ENCODE measurements at regions not wholly inside any gene's neighbourhood (a gene's known extent, or its start where the extent isn't known, plus 50 kb on each side); places are given as distances from the start of the nearest gene placed in this dataset.
A peak's percentile ranks its signal among the peaks of the same experiment; 100 is the strongest.

DNA sequence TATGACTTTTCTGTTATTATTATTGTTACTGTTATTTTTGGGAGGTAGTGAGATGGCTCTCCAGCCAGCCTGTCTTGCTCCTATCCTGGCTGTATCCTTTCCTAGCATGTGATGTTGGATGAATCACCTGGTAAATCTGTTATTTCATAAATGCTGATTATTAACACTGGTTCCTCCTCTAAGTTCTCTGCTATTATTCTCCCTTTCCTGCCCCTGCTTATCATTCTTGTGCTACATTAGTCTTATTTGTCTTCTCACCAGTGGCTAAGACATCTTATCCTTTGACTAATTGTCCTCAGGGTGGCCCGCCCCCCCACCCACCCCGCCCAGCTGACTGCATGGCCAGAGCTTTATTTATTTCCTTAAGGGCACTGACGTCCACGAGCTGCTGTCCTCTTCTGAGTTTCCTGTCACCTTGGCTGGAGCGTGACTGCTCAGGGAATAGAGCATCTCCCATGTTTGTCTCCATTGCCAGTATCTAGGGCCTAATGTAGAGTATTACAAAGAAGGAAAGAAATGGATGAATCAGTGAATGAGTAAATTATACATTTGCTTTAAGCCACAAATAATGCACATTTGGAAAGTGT, 110.1 kb upstream of the KLF6 start:
- DNase-seq (no peak), ATAC-seq (no peak)
- Histone ChIP-seq H3K9me3 (ENCODE audit: control insufficient read depth in 2 of 3, low read length in 3 of 3) (no peaks in the 10 kb centered on the region), H3K27me3 (ENCODE audit: control insufficient read depth in 2 of 2, insufficient read depth in 2 of 2, low read length in 2 of 2) (no peaks in the 10 kb centered on the region), H3K4me1 (ENCODE audit: control insufficient read depth in 2 of 2, insufficient read depth in 2 of 2, low read length in 2 of 2) (peaks cover 0 to 34% of the 10 kb centered on the region in 2 donors), H3K4me3 (ENCODE audit: low read length) (no peak overlapping the region), H3K27ac (ENCODE audit: low read depth, low read length) (no peak overlapping the region), H3K36me3 (ENCODE audit: control insufficient read depth in 2 of 3, insufficient read depth in 3 of 3, low read length in 3 of 3) (no peaks in the 10 kb centered on the region)
- H3K4me1 Mint-ChIP-seq = peaks cover 4 to 33% (median 12%) of the 10 kb centered on the region in 7 donors
- peaks cover 0 to 2% (median 0%) of the 10 kb centered on the region in 5 donors for H3K36me3 Mint-ChIP-seq
- intact Hi-C loops (cut with micrococcal nuclease) = no loop called here
- H3K9me3 Mint-ChIP-seq = no peaks in the 10 kb centered on the region
- CTCF ChIA-PET = no interaction called here
- no peak overlapping the region for H3K4me3 Mint-ChIP-seq
- H3K27me3 Mint-ChIP-seq = no peaks in the 10 kb centered on the region
- POLR2A ChIA-PET = interaction anchor here (1.1 kb wide), 1 partner anchor 52 kb away, joined by 3 read pairs; no protein-coding TSS in a partner anchor
- no peak overlapping the region for H3K27ac Mint-ChIP-seq

GRCh38 chr10:3893901-3894563, 109.0 kb upstream of the KLF6 start:
- POLR2A ChIA-PET = no interaction called here

DNA sequence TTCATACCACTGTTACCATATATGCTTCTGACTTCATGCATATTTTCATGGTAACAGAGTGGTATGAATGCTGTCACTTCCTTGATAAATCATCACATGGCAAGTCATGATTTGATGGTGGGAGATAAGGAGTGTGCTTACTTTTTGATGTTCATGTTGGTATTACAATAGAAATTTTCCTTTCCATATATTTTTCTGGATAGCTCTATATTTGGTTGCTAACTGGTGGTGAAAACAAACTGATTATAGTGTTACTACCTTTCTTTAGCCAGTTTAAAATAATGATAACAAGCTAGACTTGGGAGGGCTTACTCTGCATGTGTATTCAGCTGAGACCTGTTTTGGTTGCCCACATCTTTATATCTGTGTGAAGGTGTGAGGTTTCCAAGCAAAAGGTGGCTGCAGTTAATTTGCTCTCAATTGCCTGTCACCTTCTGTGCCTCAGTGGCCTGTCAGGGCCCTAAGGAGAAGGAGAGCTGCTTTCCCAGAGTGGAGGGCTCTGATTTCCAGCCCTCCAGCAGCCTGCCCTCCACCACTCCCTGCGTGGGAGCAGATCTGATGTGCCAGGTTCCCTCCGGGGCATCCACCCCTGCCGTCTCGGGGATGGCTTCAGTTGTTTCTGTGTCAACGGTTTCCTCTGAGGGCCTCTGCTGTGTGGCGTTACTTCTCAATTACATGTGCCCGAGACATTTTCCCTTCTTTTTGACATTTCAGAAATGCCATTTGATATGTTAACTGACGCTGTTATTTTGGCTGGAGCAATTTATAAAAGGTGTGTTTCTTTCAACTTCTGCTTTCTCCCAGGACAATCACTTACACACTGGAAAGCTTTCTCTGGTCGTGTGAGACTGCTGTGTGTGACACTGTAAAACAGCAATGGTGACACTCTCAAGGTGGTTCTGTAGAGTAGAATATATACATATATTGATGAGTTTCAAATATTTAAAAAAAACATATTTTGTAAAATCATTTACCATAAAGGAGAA, 107.7 kb upstream of the KLF6 start:
- Mint-ChIP-seq H3K4me1 (peaks cover 4 to 36% (median 12%) of the 10 kb centered on the region in 7 donors), H3K36me3 (no peaks in the 10 kb centered on the region), H3K9me3 (no peaks in the 10 kb centered on the region), H3K27ac (peak overlapping the region in 6 of 9 donors; percentile 12 to 72 (median 40)), H3K27me3 (no peaks in the 10 kb centered on the region), H3K4me3 (peak overlapping the region in 1 of 10 donors; percentile 56)
- intact Hi-C loops (cut with micrococcal nuclease) = loop anchor here in 1 of 2 donors (5.0 kb wide), 3 partner anchors 40 to 80 kb away; no protein-coding TSS in a partner anchor
- no peak for DNase-seq
- no peaks in the 10 kb centered on the region for H3K27me3 ChIP-seq (ENCODE audit: control insufficient read depth in 2 of 2, insufficient read depth in 2 of 2, low read length in 2 of 2)
- peak; percentile 75 for ATAC-seq
- no peak overlapping the region for H3K4me3 ChIP-seq (ENCODE audit: low read length)
- ChIA-PET POLR2A (no interaction called here), CTCF (interaction anchor here (0.6 kb wide), 1 partner anchor 497 kb away, joined by 3 read pairs; no protein-coding TSS in a partner anchor)
- H3K36me3 ChIP-seq (ENCODE audit: control insufficient read depth in 2 of 3, insufficient read depth in 3 of 3, low read length in 3 of 3) = no peaks in the 10 kb centered on the region
- H3K4me1 ChIP-seq (ENCODE audit: control insufficient read depth in 2 of 2, insufficient read depth in 2 of 2, low read length in 2 of 2) = peaks cover 0 to 40% of the 10 kb centered on the region in 2 donors
- H3K9me3 ChIP-seq (ENCODE audit: control insufficient read depth in 2 of 3, low read length in 3 of 3) = no peaks in the 10 kb centered on the region
- no peak overlapping the region for H3K27ac ChIP-seq (ENCODE audit: low read depth, low read length)

More at GRCh38 chr10:3893901-3894563, 109.0 kb upstream of the KLF6 start:
- Mint-ChIP-seq H3K36me3 (no peaks in the 10 kb centered on the region), H3K4me3 (no peak overlapping the region), H3K27me3 (no peaks in the 10 kb centered on the region), H3K9me3 (no peaks in the 10 kb centered on the region), H3K27ac (peak overlapping the region in 1 of 9 donors; percentile 76), H3K4me1 (peaks cover 4 to 32% (median 12%) of the 10 kb centered on the region in 7 donors)
- intact Hi-C loops (cut with micrococcal nuclease) = loop anchor here in 1 of 2 donors (5.0 kb wide), 3 partner anchors 38 to 82 kb away; no protein-coding TSS in a partner anchor
- H3K9me3 ChIP-seq (ENCODE audit: control insufficient read depth in 2 of 3, low read length in 3 of 3) = no peaks in the 10 kb centered on the region
- no peaks in the 10 kb centered on the region for H3K36me3 ChIP-seq (ENCODE audit: control insufficient read depth in 2 of 3, insufficient read depth in 3 of 3, low read length in 3 of 3)
- H3K27ac ChIP-seq (ENCODE audit: low read depth, low read length) = no peak overlapping the region
- H3K27me3 ChIP-seq (ENCODE audit: control insufficient read depth in 2 of 2, insufficient read depth in 2 of 2, low read length in 2 of 2) = no peaks in the 10 kb centered on the region
- peaks cover 0 to 34% of the 10 kb centered on the region in 2 donors for H3K4me1 ChIP-seq (ENCODE audit: control insufficient read depth in 2 of 2, insufficient read depth in 2 of 2, low read length in 2 of 2)
- ATAC-seq (no peak), DNase-seq (no peak)
- H3K4me3 ChIP-seq (ENCODE audit: low read length) = no peak overlapping the region
- CTCF ChIA-PET = no interaction called here

GRCh38 chr10:3891396-3891795, 106.4 kb upstream of the KLF6 start:
- peaks cover 4 to 49% (median 12%) of the 10 kb centered on the region in 7 donors for H3K4me1 Mint-ChIP-seq
- DNase-seq = no peak
- no peak for ATAC-seq
- no peaks in the 10 kb centered on the region for H3K27me3 Mint-ChIP-seq
- no peaks in the 10 kb centered on the region for H3K36me3 Mint-ChIP-seq
- ChIA-PET POLR2A (interaction anchor here (0.8 kb wide), 1 partner anchor 19 kb away, joined by 3 read pairs; no protein-coding TSS in a partner anchor), CTCF (no interaction called here)
- no peaks in the 10 kb centered on the region for H3K36me3 ChIP-seq (ENCODE audit: control insufficient read depth in 2 of 3, insufficient read depth in 3 of 3, low read length in 3 of 3)
- no peaks in the 10 kb centered on the region for H3K9me3 ChIP-seq (ENCODE audit: control insufficient read depth in 2 of 3, low read length in 3 of 3)
- H3K27me3 ChIP-seq (ENCODE audit: control insufficient read depth in 2 of 2, insufficient read depth in 2 of 2, low read length in 2 of 2) = no peaks in the 10 kb centered on the region
- peak overlapping the region in 1 of 9 donors; percentile 21 for H3K27ac Mint-ChIP-seq
- no peak overlapping the region for H3K4me3 ChIP-seq (ENCODE audit: low read length)
- H3K27ac ChIP-seq (ENCODE audit: low read depth, low read length) = no peak overlapping the region
- no peaks in the 10 kb centered on the region for H3K9me3 Mint-ChIP-seq
- H3K4me3 Mint-ChIP-seq = no peak overlapping the region
- intact Hi-C loops (cut with micrococcal nuclease) = loop anchor here in 1 of 2 donors (5.0 kb wide), 3 partner anchors 41 to 79 kb away; no protein-coding TSS in a partner anchor
- peaks cover 0 to 49% of the 10 kb centered on the region in 2 donors for H3K4me1 ChIP-seq (ENCODE audit: control insufficient read depth in 2 of 2, insufficient read depth in 2 of 2, low read length in 2 of 2)

DNA sequence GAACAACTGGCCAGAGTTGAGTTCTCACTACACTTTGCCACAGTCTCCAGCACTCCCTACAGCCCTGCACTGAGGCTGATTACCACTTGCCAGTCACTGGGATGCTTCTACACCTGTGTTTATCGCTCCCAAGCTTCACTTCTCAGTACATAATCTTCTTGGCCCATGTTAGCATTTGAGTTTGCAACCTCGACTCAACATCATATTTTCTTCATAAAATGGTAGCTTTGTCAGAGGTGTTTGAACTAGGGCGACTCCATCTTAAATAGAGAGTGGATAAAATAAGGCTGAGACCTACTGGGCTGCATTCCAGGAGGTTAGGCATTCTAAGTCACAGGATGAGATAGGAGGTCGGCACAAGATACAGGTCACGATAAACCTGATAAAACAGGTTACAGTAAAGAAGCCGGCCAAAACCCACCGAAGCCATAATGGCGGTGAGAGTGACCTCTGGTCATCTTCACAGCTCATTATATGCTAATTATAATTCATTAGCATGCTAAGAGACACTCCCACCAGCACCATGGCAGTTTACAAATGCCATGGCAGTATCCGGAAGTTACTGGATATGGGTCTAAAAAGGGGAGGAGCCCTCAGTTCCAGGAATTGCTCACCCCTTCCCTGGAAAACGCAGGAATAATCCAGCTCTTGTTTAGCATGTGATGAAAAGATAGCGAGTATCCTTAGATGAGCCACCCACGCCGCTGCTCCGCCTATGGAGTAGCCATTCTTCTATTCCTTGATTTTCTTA, 105.8 kb upstream of the KLF6 start:
- no peak for DNase-seq
- no peak overlapping the region for H3K4me3 Mint-ChIP-seq
- H3K4me1 Mint-ChIP-seq = peaks cover 4 to 50% (median 12%) of the 10 kb centered on the region in 7 donors
- H3K27ac ChIP-seq (ENCODE audit: low read depth, low read length) = no peak overlapping the region
- H3K36me3 Mint-ChIP-seq = no peaks in the 10 kb centered on the region
- H3K27ac Mint-ChIP-seq = peak overlapping the region in 1 of 9 donors; percentile 65
- peaks cover 0 to 49% of the 10 kb centered on the region in 2 donors for H3K4me1 ChIP-seq (ENCODE audit: control insufficient read depth in 2 of 2, insufficient read depth in 2 of 2, low read length in 2 of 2)
- H3K4me3 ChIP-seq (ENCODE audit: low read length) = no peak overlapping the region
- ATAC-seq = no peak
- ChIA-PET CTCF (no interaction called here), POLR2A (interaction anchor here (0.8 kb wide), 1 partner anchor 18 kb away, joined by 3 read pairs; no protein-coding TSS in a partner anchor)
- H3K27me3 Mint-ChIP-seq = no peaks in the 10 kb centered on the region
- no peaks in the 10 kb centered on the region for H3K9me3 Mint-ChIP-seq
- no peaks in the 10 kb centered on the region for H3K27me3 ChIP-seq (ENCODE audit: control insufficient read depth in 2 of 2, insufficient read depth in 2 of 2, low read length in 2 of 2)
- H3K36me3 ChIP-seq (ENCODE audit: control insufficient read depth in 2 of 3, insufficient read depth in 3 of 3, low read length in 3 of 3) = no peaks in the 10 kb centered on the region
- no peaks in the 10 kb centered on the region for H3K9me3 ChIP-seq (ENCODE audit: control insufficient read depth in 2 of 3, low read length in 3 of 3)
- intact Hi-C loops (cut with micrococcal nuclease) = loop anchor here in 1 of 2 donors (5.0 kb wide), 3 partner anchors 42 to 78 kb away; no protein-coding TSS in a partner anchor

Data from naive thymus-derived CD4-positive, alpha-beta T cell (primary cell).